ENCODE measurements at regions not wholly inside any gene's neighbourhood (a gene's known extent, or its start where the extent isn't known, plus 50 kb on each side); places are given as distances from the start of the nearest gene placed in this dataset.

GRCh38 chr4:100736641-100737451 lies 219.0 kb upstream of the EMCN start:
- no peaks in the 10 kb centered on the region for H3K9me3 ChIP-seq (ENCODE audit: control insufficient read depth, insufficient read depth, low read depth, low read length)
- no peak overlapping the region for H3K27ac ChIP-seq (ENCODE audit: extremely low read depth, low read depth, low read length)
- no peaks in the 10 kb centered on the region for H3K36me3 ChIP-seq (ENCODE audit: control insufficient read depth in 2 of 2, insufficient read depth in 1 of 2, low read length in 2 of 2)
- no peak overlapping the region for H3K4me3 ChIP-seq (ENCODE audit: low read depth, low read length)
- TF ChIP-seq PRDM4 (tag by site-specific recombination; IDR thresholded peaks at IDR 0.05) = no peak
- TF ChIP-seq ZBTB17 (tag by site-specific recombination; IDR thresholded peaks at IDR 0.05) = no peak
- TF ChIP-seq ZNF16 (tag by site-specific recombination; IDR thresholded peaks at IDR 0.05; ENCODE audit: low read depth) = no peak
- no peak for TF ChIP-seq ZNF184 (tag by site-specific recombination; IDR thresholded peaks at IDR 0.05)
- TF ChIP-seq HOXC10 (CRISPR knock-in tag; IDR thresholded peaks at IDR 0.05) = no peak
- TF ChIP-seq ZNF114 (tag by site-specific recombination; IDR thresholded peaks at IDR 0.05) = no peak
- no peak for TF ChIP-seq KLF10 (tag by site-specific recombination; IDR thresholded peaks at IDR 0.05)
- no peak for TF ChIP-seq ZNF596 (tag by site-specific recombination; IDR thresholded peaks at IDR 0.05)
- no peak for TF ChIP-seq ZNF211 (tag by site-specific recombination; IDR thresholded peaks at IDR 0.05; ENCODE audit: low read depth)
- no peak for TF ChIP-seq ZNF280D (tag by site-specific recombination; IDR thresholded peaks at IDR 0.05)
- TF ChIP-seq ZNF701 (tag by site-specific recombination; IDR thresholded peaks at IDR 0.05) = no peak
- no peak for TF ChIP-seq GLI4 (tag by site-specific recombination; IDR thresholded peaks at IDR 0.05)
- no peak for TF ChIP-seq ZBTB49 (tag by site-specific recombination; IDR thresholded peaks at IDR 0.05; ENCODE audit: low read depth)
- TF ChIP-seq ZNF488 (tag by site-specific recombination; IDR thresholded peaks at IDR 0.05) = no peak
- no peak for TF ChIP-seq ZNF138 (tag by site-specific recombination; IDR thresholded peaks at IDR 0.05; ENCODE audit: borderline replicate concordance)
- TF ChIP-seq ZNF2 (tag by site-specific recombination; IDR thresholded peaks at IDR 0.05) = no peak
- ChIA-PET POLR2A (no interaction called here), CTCF (no interaction called here)
- no peaks in the 10 kb centered on the region for H3K4me1 ChIP-seq (ENCODE audit: control insufficient read depth, insufficient read depth, low read length)

- H3K9me3 ChIP-seq (ENCODE audit: control insufficient read depth, insufficient read depth, low read depth, low read length) = no peaks in the 10 kb centered on the region
- ChIA-PET CTCF (interaction anchor here (0.6 kb wide), 2 partner anchors 111 to 164 kb away, joined by 3 to 6 read pairs; no protein-coding TSS in a partner anchor), POLR2A (no interaction called here)
- H3K36me3 ChIP-seq (ENCODE audit: control insufficient read depth in 2 of 2, insufficient read depth in 1 of 2, low read length in 2 of 2) = no peaks in the 10 kb centered on the region
- no peaks in the 10 kb centered on the region for H3K4me1 ChIP-seq (ENCODE audit: control insufficient read depth, insufficient read depth, low read length)
- no peak overlapping the region for H3K4me3 ChIP-seq (ENCODE audit: low read depth, low read length)
- no peak overlapping the region for H3K27ac ChIP-seq (ENCODE audit: extremely low read depth, low read depth, low read length)
- no peak for TF ChIP-seq ZSCAN4 (tag by site-specific recombination; IDR thresholded peaks at IDR 0.05)
- no peak for TF ChIP-seq ZNF843 (tag by site-specific recombination; IDR thresholded peaks at IDR 0.05)
- TF ChIP-seq GLI4 (tag by site-specific recombination; IDR thresholded peaks at IDR 0.05) = no peak
- no peak for TF ChIP-seq BCL6B (tag by site-specific recombination; IDR thresholded peaks at IDR 0.05)
- TF ChIP-seq ZNF184 (tag by site-specific recombination; IDR thresholded peaks at IDR 0.05) = no peak
- TF ChIP-seq WT1 (tag by site-specific recombination; IDR thresholded peaks at IDR 0.05) = no peak
- no peak for TF ChIP-seq ZNF221 (tag by site-specific recombination; IDR thresholded peaks at IDR 0.05; ENCODE audit: borderline replicate concordance)
These were observed 211.0 kb upstream of the EMCN start for GRCh38 chr4:100728861-100729260.

Measured in HEK293 (cell line).